GM13977 (cell line): ENCODE measurements at regions not wholly inside any gene's neighbourhood (a gene's known extent, or its start where the extent isn't known, plus 50 kb on each side); places are given as distances from the start of the nearest gene placed in this dataset.

ENCODE experiments used
- DNase-seq: peaks from one replicate; pipeline ENCODE4 v3.0.0; 2012; ENCODE audit warnings: low spot score
- in situ Hi-C: fragments of 300-500 bp; cut with MboI; formaldehyde crosslinking; loops from one replicate; pipeline ENCODE4 v1.12.0; 2022; ENCODE audit warnings: low sequenced_read_pairs, low pct_unique_long_range_greater_than_20kb, mixed read lengths, inconsistent platforms; ENCODE audit not compliant: unreplicated experiment
- TF ChIP-seq, protein P1 (sequence below): IDR thresholded peaks from 2 replicates; pipeline ENCODE4 v1.5.1; 2012; ENCODE audit warnings: mild to moderate bottlenecking, control low read depth; ENCODE audit not compliant: insufficient read depth; ENCODE audit errors: extremely low read depth, missing control alignments

GRCh38 chr20:36097337-36098151 lies 57.0 kb upstream of the EPB41L1 start:
- in situ Hi-C loops: no loop called here
- no peak for DNase-seq

DNA sequence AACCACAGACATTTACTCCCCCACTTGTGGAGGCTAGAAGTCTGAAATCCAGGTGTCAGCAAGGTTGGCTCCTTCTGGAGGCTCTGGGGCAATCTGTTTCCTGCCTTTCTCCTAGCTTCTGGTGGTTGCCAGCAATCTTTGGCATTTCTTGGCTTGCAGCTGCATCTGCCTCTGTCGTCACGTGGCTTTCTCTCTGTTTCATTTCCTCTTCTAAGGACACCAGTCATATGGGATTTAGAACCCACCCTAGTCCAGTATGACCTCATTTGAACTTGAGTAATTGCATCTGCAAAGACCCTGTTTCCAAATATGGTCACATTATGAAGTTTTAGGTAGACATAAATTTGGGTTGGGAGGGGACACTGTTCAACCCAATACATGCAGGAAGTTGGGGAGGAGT lies 56.2 kb upstream of the EPB41L1 start:
- TF ChIP-seq, protein P1, sequence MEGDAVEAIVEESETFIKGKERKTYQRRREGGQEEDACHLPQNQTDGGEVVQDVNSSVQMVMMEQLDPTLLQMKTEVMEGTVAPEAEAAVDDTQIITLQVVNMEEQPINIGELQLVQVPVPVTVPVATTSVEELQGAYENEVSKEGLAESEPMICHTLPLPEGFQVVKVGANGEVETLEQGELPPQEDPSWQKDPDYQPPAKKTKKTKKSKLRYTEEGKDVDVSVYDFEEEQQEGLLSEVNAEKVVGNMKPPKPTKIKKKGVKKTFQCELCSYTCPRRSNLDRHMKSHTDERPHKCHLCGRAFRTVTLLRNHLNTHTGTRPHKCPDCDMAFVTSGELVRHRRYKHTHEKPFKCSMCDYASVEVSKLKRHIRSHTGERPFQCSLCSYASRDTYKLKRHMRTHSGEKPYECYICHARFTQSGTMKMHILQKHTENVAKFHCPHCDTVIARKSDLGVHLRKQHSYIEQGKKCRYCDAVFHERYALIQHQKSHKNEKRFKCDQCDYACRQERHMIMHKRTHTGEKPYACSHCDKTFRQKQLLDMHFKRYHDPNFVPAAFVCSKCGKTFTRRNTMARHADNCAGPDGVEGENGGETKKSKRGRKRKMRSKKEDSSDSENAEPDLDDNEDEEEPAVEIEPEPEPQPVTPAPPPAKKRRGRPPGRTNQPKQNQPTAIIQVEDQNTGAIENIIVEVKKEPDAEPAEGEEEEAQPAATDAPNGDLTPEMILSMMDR: no peak
- in situ Hi-C loops: no loop called here
- peak; percentile 61 for DNase-seq

More at GRCh38 chr20:36097337-36098151, 57.0 kb upstream of the EPB41L1 start:
- TF ChIP-seq, protein P1: no peak

- DNase-seq: no peak
- in situ Hi-C loops: no loop called here
- TF ChIP-seq, protein P1: no peak
These were observed 55.4 kb upstream of the EPB41L1 start for GRCh38 chr20:36099106-36099505.

DNA sequence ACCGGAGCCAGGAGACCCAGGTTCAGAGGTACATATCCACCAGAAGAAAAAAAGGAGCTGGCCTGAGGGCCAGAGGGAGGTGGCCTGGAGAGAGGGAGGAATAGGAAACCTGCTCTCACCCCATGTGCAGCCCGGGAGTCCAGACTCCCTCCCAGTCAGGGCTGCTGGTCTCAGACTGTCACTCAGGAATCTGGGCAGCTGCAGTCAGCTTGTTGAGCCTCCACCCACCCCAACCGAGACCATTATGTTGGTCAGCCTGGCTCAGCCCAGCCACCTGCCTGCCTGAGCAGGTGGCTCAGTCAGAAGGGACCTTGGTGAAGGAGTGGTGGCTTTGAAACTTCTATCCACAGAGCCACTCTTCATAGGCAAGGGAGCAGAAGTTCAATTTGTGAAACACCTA lies 53.3 kb upstream of the EPB41L1 start:
- DNase-seq: no peak
- in situ Hi-C loops: no loop called here

GRCh38 chr20:36102306-36102705 lies 52.2 kb upstream of the EPB41L1 start:
- TF ChIP-seq, protein P1: no peak
- in situ Hi-C loops: no loop called here
- DNase-seq: no peak

More for the DNA sequence above, 53.3 kb upstream of the EPB41L1 start:
- TF ChIP-seq, protein P1: no peak

GRCh38 chr20:36102809-36103596 lies 51.5 kb upstream of the EPB41L1 start:
- in situ Hi-C loops: no loop called here
- DNase-seq: no peak
- TF ChIP-seq, protein P1: no peak
